Colonic mucosa (tissue), 4 donors: ENCODE measurements at regions not wholly inside any gene's neighbourhood (a gene's known extent, or its start where the extent isn't known, plus 50 kb on each side); places are given as distances from the start of the nearest gene placed in this dataset.

Experiments used
- DNase-seq: peaks from one replicate; pipeline ENCODE4 v3.0.0-alpha.2; 2020
- H3K27ac ChIP-seq: fragments of 200-600 bp; one replicate; pipeline ENCODE4 v1.8.0; 2021
- H3K27me3 ChIP-seq: fragments of 200-600 bp; one replicate; pipeline ENCODE4 v1.8.0; 2021
- H3K36me3 ChIP-seq: fragments of 200-600 bp; one replicate; pipeline ENCODE4 v1.8.0; 2021
- H3K4me1 ChIP-seq: fragments of 200-600 bp; one replicate; pipeline ENCODE4 v1.8.0; 2021; ENCODE audit warnings: mild to moderate bottlenecking
- H3K4me3 ChIP-seq: fragments of 200-600 bp; one replicate; pipeline ENCODE4 v1.8.0; 2021
- H3K9ac ChIP-seq, 2 donors: one replicate each; pipeline ENCODE4 v1.7.0; 2013; ENCODE audit warnings: control low read depth in 2 of 2, low read depth in 2 of 2, low read length in 2 of 2
- H3K9me3 ChIP-seq: fragments of 200-600 bp; one replicate; pipeline ENCODE4 v1.8.0; 2021
- CTCF ChIP-seq: fragments of 200-600 bp; IDR thresholded peaks from one replicate; pipeline ENCODE4 v1.8.0; 2022; ENCODE audit warnings: antibody characterized with exemption, mild to moderate bottlenecking
- intact Hi-C: fragments of 100-400 bp; cut with DNase I; formaldehyde crosslinking; loops from one replicate; pipeline ENCODE4 v1.14.1; 2022
- donor health status: healthy.
- donor health status: DM: no; HTN: no; CAD: no.
- donor health status: DM: no; HTN: no; CAD: no.

GRCh38 chr10:59104186-59104585 is 72.3 kb upstream of the PHYHIPL start:
- no peak overlapping the region for H3K27ac ChIP-seq
- no peaks in the 10 kb centered on the region for H3K36me3 ChIP-seq
- no peaks in the 10 kb centered on the region for H3K9me3 ChIP-seq
- H3K4me1 ChIP-seq, result no peaks in the 10 kb centered on the region
- no peaks in the 10 kb centered on the region for H3K27me3 ChIP-seq
- no peak for DNase-seq
- no peak overlapping the region for H3K9ac ChIP-seq
- intact Hi-C loops, result no loop called here
- no peak for TF ChIP-seq CTCF
- no peak overlapping the region for H3K4me3 ChIP-seq

DNA sequence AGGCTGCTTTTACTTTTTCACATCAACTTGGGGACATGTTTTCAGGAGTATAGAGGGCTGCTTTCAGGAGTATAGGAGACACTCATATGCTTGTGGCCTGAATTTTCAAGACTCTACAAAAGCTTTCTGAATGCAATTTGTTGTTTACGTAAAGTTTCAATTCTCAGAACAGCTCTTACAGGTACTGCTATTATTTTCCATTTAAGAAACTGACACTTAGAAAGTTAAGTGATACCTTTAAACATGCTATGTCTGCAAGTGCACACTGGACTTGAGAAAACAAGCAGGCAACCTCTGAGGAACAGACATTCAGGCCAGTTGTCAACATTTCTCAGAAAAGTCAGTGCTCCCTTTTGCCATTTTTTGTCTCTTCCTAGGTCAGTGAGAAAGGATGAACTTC is 70.0 kb upstream of the PHYHIPL start:
- TF ChIP-seq CTCF, result no peak
- DNase-seq, result no peak
- intact Hi-C loops, result no loop called here
- no peak overlapping the region for H3K4me3 ChIP-seq
- H3K9ac ChIP-seq, result no peak overlapping the region
- no peaks in the 10 kb centered on the region for H3K9me3 ChIP-seq
- H3K27ac ChIP-seq, result no peak overlapping the region
- no peaks in the 10 kb centered on the region for H3K36me3 ChIP-seq
- no peaks in the 10 kb centered on the region for H3K4me1 ChIP-seq
- no peaks in the 10 kb centered on the region for H3K27me3 ChIP-seq

- Histone ChIP-seq H3K4me3 (no peak overlapping the region), H3K27me3 (no peaks in the 10 kb centered on the region), H3K9ac (no peak overlapping the region), H3K36me3 (no peaks in the 10 kb centered on the region), H3K4me1 (no peaks in the 10 kb centered on the region), H3K27ac (no peak overlapping the region), H3K9me3 (no peaks in the 10 kb centered on the region)
- TF ChIP-seq CTCF, result no peak
- intact Hi-C loops, result no loop called here
- no peak for DNase-seq
Measured at GRCh38 chr10:59107147-59107546, 69.3 kb upstream of the PHYHIPL start.

GRCh38 chr10:59108296-59108870 is 68.1 kb upstream of the PHYHIPL start:
- no peak overlapping the region for H3K27ac ChIP-seq

DNA sequence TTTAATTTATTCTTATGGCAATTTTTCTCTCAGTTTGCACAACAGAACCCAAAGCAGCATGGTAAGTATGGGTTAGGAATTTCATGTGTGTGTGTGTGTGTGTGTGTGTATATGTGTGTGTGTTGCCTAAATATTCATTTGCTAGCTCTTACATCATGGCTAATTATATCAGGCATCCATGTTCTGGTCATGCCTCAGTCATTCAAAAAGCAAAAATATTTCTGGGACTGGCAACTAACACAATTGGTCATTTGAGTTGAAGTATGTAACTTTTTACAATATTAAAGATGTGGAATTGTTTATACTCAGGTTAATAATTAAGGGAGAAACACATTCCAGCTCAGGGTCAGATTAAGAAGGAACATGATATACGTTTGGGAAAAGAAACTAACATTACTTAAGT is 67.6 kb upstream of the PHYHIPL start:
- H3K4me3 ChIP-seq, result no peak overlapping the region
- no peaks in the 10 kb centered on the region for H3K9me3 ChIP-seq
- H3K27me3 ChIP-seq, result no peaks in the 10 kb centered on the region
- no peak for TF ChIP-seq CTCF
- H3K27ac ChIP-seq, result no peak overlapping the region
- intact Hi-C loops, result no loop called here
- H3K4me1 ChIP-seq, result no peaks in the 10 kb centered on the region
- no peak for DNase-seq
- H3K9ac ChIP-seq, result no peak overlapping the region
- no peaks in the 10 kb centered on the region for H3K36me3 ChIP-seq

More at GRCh38 chr10:59108296-59108870, 68.1 kb upstream of the PHYHIPL start:
- Histone ChIP-seq H3K4me3 (no peak overlapping the region), H3K27me3 (no peaks in the 10 kb centered on the region), H3K9ac (no peak overlapping the region), H3K4me1 (no peaks in the 10 kb centered on the region), H3K9me3 (no peaks in the 10 kb centered on the region), H3K36me3 (no peaks in the 10 kb centered on the region)
- TF ChIP-seq CTCF, result no peak
- intact Hi-C loops, result no loop called here
- no peak for DNase-seq
